Body of pancreas (tissue), 4 donors: ENCODE measurements at regions not wholly inside any gene's neighbourhood (a gene's known extent, or its start where the extent isn't known, plus 50 kb on each side); places are given as distances from the start of the nearest gene placed in this dataset.

ENCODE experiments used
- POLR2A ChIP-seq, 3 donors: fragments of 450-650 bp; IDR thresholded peaks; one replicate each; pipeline ENCODE4 v1.6.1; 2016; ENCODE audit warnings: antibody characterized with exemption in 3 of 3, mild to moderate bottlenecking in 2 of 3
- TF ChIP-seq, protein P1 (sequence below), 7 experiments: fragments of 450-650 bp in 4 of 7; fragments of 200-600 bp in 3 of 7; sonication (generic) in 3 of 7; IDR thresholded peaks; one replicate each; pipeline ENCODE4 v1.5.1; 2016 to 2019; ENCODE audit warnings: antibody characterized with exemption in 7 of 7

- TF ChIP-seq, protein P1, sequence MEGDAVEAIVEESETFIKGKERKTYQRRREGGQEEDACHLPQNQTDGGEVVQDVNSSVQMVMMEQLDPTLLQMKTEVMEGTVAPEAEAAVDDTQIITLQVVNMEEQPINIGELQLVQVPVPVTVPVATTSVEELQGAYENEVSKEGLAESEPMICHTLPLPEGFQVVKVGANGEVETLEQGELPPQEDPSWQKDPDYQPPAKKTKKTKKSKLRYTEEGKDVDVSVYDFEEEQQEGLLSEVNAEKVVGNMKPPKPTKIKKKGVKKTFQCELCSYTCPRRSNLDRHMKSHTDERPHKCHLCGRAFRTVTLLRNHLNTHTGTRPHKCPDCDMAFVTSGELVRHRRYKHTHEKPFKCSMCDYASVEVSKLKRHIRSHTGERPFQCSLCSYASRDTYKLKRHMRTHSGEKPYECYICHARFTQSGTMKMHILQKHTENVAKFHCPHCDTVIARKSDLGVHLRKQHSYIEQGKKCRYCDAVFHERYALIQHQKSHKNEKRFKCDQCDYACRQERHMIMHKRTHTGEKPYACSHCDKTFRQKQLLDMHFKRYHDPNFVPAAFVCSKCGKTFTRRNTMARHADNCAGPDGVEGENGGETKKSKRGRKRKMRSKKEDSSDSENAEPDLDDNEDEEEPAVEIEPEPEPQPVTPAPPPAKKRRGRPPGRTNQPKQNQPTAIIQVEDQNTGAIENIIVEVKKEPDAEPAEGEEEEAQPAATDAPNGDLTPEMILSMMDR (IDR thresholded peaks at IDR 0.05), result no peak
- no peak for TF ChIP-seq POLR2A (IDR thresholded peaks at IDR 0.05)
Measured at GRCh38 chr16:73371584-73372319, 323.8 kb upstream of the ZFHX3 start.
